GM12878 (cell line): ENCODE measurements at regions not wholly inside any gene's neighbourhood (a gene's known extent, or its start where the extent isn't known, plus 50 kb on each side); places are given as distances from the start of the nearest gene placed in this dataset.

Source experiments
- CTCF ChIP-seq, 3 experiments: IDR thresholded peaks in 2 of 3; conservative IDR thresholded peaks in 1 of 3; 2 replicates each; pipeline ENCODE4 v1.5.1; 2011; ENCODE audit warnings: low read depth in 3 of 3, low read length in 3 of 3, mild to moderate bottlenecking in 3 of 3, control low read depth in 2 of 3, moderate library complexity in 2 of 3, inconsistent platforms in 1 of 3, mixed read lengths in 1 of 3; ENCODE audit not compliant: control insufficient read depth in 2 of 3, insufficient read depth in 1 of 3; ENCODE audit errors: extremely low read depth in 1 of 3
- HDGF ChIP-seq: fragments of 450-650 bp; IDR thresholded peaks from 2 replicates; pipeline ENCODE4 v1.6.1; 2016; ENCODE audit warnings: antibody characterized with exemption
- KDM1A ChIP-seq: fragments of 200-600 bp; sonication (generic); IDR thresholded peaks from 2 replicates; pipeline ENCODE4 v1.6.1; 2016; ENCODE audit warnings: borderline replicate concordance
- TF ChIP-seq, protein P1 (sequence below): IDR thresholded peaks from 2 replicates; pipeline ENCODE4 v1.6.1; 2012; ENCODE audit warnings: low read length, inconsistent platforms

- TF ChIP-seq CTCF (IDR thresholded peaks at IDR 0.05 in 2 of 3, conservative IDR thresholded peaks at IDR 0.05 in 1 of 3; ENCODE audit: control insufficient read depth in 2 of 3, extremely low read depth in 1 of 3, insufficient read depth in 1 of 3, low read depth in 3 of 3, low read length in 3 of 3) (no peak), KDM1A (no peak), HDGF (no peak)
- TF ChIP-seq, protein P1, sequence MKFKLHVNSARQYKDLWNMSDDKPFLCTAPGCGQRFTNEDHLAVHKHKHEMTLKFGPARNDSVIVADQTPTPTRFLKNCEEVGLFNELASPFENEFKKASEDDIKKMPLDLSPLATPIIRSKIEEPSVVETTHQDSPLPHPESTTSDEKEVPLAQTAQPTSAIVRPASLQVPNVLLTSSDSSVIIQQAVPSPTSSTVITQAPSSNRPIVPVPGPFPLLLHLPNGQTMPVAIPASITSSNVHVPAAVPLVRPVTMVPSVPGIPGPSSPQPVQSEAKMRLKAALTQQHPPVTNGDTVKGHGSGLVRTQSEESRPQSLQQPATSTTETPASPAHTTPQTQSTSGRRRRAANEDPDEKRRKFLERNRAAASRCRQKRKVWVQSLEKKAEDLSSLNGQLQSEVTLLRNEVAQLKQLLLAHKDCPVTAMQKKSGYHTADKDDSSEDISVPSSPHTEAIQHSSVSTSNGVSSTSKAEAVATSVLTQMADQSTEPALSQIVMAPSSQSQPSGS: no peak
Measured at GRCh38 chr7:69109246-69109645, 489.0 kb upstream of the AUTS2 start.
